ENCODE measurements at regions not wholly inside any gene's neighbourhood (a gene's known extent, or its start where the extent isn't known, plus 50 kb on each side); places are given as distances from the start of the nearest gene placed in this dataset.

GRCh38 chr5:67549947-67550346 lies 353.3 kb upstream of the CD180 start (continued):
- TF ChIP-seq CUX1 (IDR thresholded peaks at IDR 0.05; ENCODE audit: insufficient replicate concordance, low read depth, low read length) = no peak

- no peak for DNase-seq (ENCODE audit: low read depth, low spot score)
- WGBS (ENCODE audit: insufficient coverage, insufficient replicate concordance, low lambda C conversion rate, missing lambda C conversion rate) = 16% methylated on average over 3 of the region's 3 CpGs
- no peaks in the 10 kb centered on the region for H3K36me3 ChIP-seq (ENCODE audit: control insufficient read depth in 2 of 2, insufficient read depth in 2 of 2, low read length in 1 of 2)
- H4K20me1 ChIP-seq (ENCODE audit: control insufficient read depth, insufficient read depth) = no peaks in the 10 kb centered on the region
- H2AFZ ChIP-seq (ENCODE audit: control insufficient read depth, low read depth, low read length) = no peak overlapping the region
- ChIA-PET POLR2A (interaction anchor here (0.5 kb wide), 1 partner anchor 1815 kb away, joined by 3 read pairs; no protein-coding TSS in a partner anchor), RAD21 (ENCODE audit: unreplicated experiment) (no interaction called here), SMC1A (ENCODE audit: uncharacterized antibody, unreplicated experiment) (no interaction called here), CTCF (no interaction called here)
- no peaks in the 10 kb centered on the region for H3K4me1 ChIP-seq (ENCODE audit: control insufficient read depth, insufficient read depth, low read length)
- BruUV-seq (replicated peaks) = no TSS peak
- no peaks in the 10 kb centered on the region for H3K27me3 ChIP-seq (replicated peaks in 1 of 2; ENCODE audit: control insufficient read depth in 2 of 2, insufficient read depth in 2 of 2, low read length in 1 of 2)
- H3K79me2 ChIP-seq (ENCODE audit: control insufficient read depth, insufficient read depth, low read length) = no peaks in the 10 kb centered on the region
- H3K9ac ChIP-seq (ENCODE audit: control insufficient read depth, insufficient read depth, low read length) = no peak overlapping the region
- no peak overlapping the region for H3K27ac ChIP-seq (ENCODE audit: control insufficient read depth, insufficient read depth)
- no peak overlapping the region for H3K4me3 ChIP-seq
- no peaks in the 10 kb centered on the region for H3K9me3 ChIP-seq (replicated peaks; ENCODE audit: control insufficient read depth, insufficient read depth, low read length)
- no peak for FAIRE-seq
- no peak for ATAC-seq
- no peak overlapping the region for H3K4me2 ChIP-seq (ENCODE audit: control insufficient read depth, insufficient read depth)
- intact Hi-C loops (cut with micrococcal nuclease; ENCODE audit: unreplicated experiment) = no loop called here
- in situ Hi-C loops (cut with MboI) = no loop called here
- TF ChIP-seq TCF3 (IDR thresholded peaks at IDR 0.05; ENCODE audit: borderline replicate concordance, insufficient read depth, low read depth, low read length) (no peak), ZNF274 (IDR thresholded peaks at IDR 0.05; ENCODE audit: insufficient read depth, insufficient read length) (no peak), SP1 (IDR thresholded peaks at IDR 0.05; ENCODE audit: low read depth, low read length) (no peak), RBBP5 (conservative IDR thresholded peaks at IDR 0.05) (no peak), DPF2 (IDR thresholded peaks at IDR 0.05) (no peak), SMAD1 (IDR thresholded peaks at IDR 0.05; ENCODE audit: low read depth, partially characterized antibody) (no peak), YBX1 (IDR thresholded peaks at IDR 0.05) (no peak), POLR2AphosphoS5 (IDR thresholded peaks at IDR 0.05; ENCODE audit: low read length) (no peak), USF1 (IDR thresholded peaks at IDR 0.05; ENCODE audit: borderline replicate concordance, extremely low read length, insufficient read depth, low read depth, low read length) (no peak), RCOR1 (conservative IDR thresholded peaks at IDR 0.05; ENCODE audit: low read depth, low read length) (no peak), NFYB (IDR thresholded peaks at IDR 0.05; ENCODE audit: insufficient read depth, low read depth, low read length) (no peak), SMAD5 (IDR thresholded peaks at IDR 0.05; ENCODE audit: low read depth) (no peak)
- TF ChIP-seq, protein P1, sequence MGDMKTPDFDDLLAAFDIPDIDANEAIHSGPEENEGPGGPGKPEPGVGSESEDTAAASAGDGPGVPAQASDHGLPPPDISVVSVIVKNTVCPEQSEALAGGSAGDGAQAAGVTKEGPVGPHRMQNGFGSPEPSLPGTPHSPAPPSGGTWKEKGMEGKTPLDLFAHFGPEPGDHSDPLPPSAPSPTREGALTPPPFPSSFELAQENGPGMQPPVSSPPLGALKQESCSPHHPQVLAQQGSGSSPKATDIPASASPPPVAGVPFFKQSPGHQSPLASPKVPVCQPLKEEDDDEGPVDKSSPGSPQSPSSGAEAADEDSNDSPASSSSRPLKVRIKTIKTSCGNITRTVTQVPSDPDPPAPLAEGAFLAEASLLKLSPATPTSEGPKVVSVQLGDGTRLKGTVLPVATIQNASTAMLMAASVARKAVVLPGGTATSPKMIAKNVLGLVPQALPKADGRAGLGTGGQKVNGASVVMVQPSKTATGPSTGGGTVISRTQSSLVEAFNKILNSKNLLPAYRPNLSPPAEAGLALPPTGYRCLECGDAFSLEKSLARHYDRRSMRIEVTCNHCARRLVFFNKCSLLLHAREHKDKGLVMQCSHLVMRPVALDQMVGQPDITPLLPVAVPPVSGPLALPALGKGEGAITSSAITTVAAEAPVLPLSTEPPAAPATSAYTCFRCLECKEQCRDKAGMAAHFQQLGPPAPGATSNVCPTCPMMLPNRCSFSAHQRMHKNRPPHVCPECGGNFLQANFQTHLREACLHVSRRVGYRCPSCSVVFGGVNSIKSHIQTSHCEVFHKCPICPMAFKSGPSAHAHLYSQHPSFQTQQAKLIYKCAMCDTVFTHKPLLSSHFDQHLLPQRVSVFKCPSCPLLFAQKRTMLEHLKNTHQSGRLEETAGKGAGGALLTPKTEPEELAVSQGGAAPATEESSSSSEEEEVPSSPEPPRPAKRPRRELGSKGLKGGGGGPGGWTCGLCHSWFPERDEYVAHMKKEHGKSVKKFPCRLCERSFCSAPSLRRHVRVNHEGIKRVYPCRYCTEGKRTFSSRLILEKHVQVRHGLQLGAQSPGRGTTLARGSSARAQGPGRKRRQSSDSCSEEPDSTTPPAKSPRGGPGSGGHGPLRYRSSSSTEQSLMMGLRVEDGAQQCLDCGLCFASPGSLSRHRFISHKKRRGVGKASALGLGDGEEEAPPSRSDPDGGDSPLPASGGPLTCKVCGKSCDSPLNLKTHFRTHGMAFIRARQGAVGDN (IDR thresholded peaks at IDR 0.05) = no peak
Measured at GRCh38 chr5:67549296-67549618, 352.7 kb upstream of the CD180 start.
